GM12878 (cell line): ENCODE measurements at regions not wholly inside any gene's neighbourhood (a gene's known extent, or its start where the extent isn't known, plus 50 kb on each side); places are given as distances from the start of the nearest gene placed in this dataset.

ENCODE experiments used
- ATAC-seq: fragments of 200-7000 bp; cut with Tn5 transposase; 3 replicates; pipeline ENCODE4 v1.9.1; 2020; ENCODE audit warnings: mild to moderate bottlenecking, moderate library complexity
- BruUV-seq: library from RNA; stranded (reverse); fragments of 400-500 nt; replicated peaks from 2 replicates; lab custom pipeline; 2021; lab: Mats Ljungman, UMichigan
- CTCF ChIA-PET: fragments of 300-600 bp; sonication (Branson Sonifier 250); formaldehyde crosslinking; extraction: SDS; loops from one replicate; lab custom pipeline; 2021; ENCODE audit warnings: inconsistent platforms; lab: Yijun Ruan, JAX
- POLR2A ChIA-PET: fragments of 350-600 bp; formaldehyde crosslinking; extraction: SDS; loops from one replicate; lab custom pipeline; 2021; ENCODE audit warnings: inconsistent platforms; lab: Charles Lee
- RAD21 ChIA-PET: fragments of 300-600 bp; sonication (Branson Sonifier 250); formaldehyde crosslinking; loops from one replicate; lab custom pipeline; 2023; ENCODE audit warnings: antibody characterized with exemption; ENCODE audit not compliant: unreplicated experiment; lab: Charles Lee
- SMC1A ChIA-PET: fragments of 300-600 bp; sonication (Branson Sonifier 250); formaldehyde crosslinking; loops from one replicate; lab custom pipeline; 2023; ENCODE audit not compliant: unreplicated experiment, uncharacterized antibody; lab: Charles Lee
- DNase-seq: peaks from one replicate; pipeline ENCODE4 v3.0.0-alpha.2; 2011; ENCODE audit warnings: low read depth, low spot score
- FAIRE-seq: peaks from 3 replicates; lab custom pipeline; 2011; peaks lifted over from hg19 to GRCh38; lab: Jason Lieb, UNC
- H2AFZ ChIP-seq: 2 replicates; pipeline ENCODE4 v1.6.0; 2011; ENCODE audit warnings: low read depth, low read length, control low read depth; ENCODE audit not compliant: control insufficient read depth
- H3K27ac ChIP-seq: 2 replicates; pipeline ENCODE4 v1.5.1; 2011; ENCODE audit warnings: control low read depth; ENCODE audit not compliant: control insufficient read depth, insufficient read depth
- H3K27me3 ChIP-seq, 2 experiments: replicated peaks in 1 of 2; 2 replicates each; pipeline versions ENCODE4 v1.6.0 to v1.6.1; 2011; ENCODE audit warnings: low read length in 1 of 2; ENCODE audit not compliant: control insufficient read depth in 2 of 2, insufficient read depth in 2 of 2
- H3K36me3 ChIP-seq, 2 experiments: 2 replicates each; pipeline ENCODE4 v1.5.1; 2011; ENCODE audit warnings: low read length in 1 of 2; ENCODE audit not compliant: control insufficient read depth in 2 of 2, insufficient read depth in 2 of 2
- H3K4me1 ChIP-seq: 2 replicates; pipeline ENCODE4 v1.6.1; 2011; ENCODE audit warnings: mild to moderate bottlenecking, low read length, moderate library complexity, mixed read lengths; ENCODE audit not compliant: control insufficient read depth, insufficient read depth
- H3K4me2 ChIP-seq: 2 replicates; pipeline ENCODE4 v1.6.0; 2011; ENCODE audit warnings: control low read depth; ENCODE audit not compliant: control insufficient read depth, insufficient read depth
- H3K4me3 ChIP-seq: fragments of 200-600 bp; sonication (generic); 2 replicates; pipeline ENCODE4 v1.5.1; 2016
- H3K79me2 ChIP-seq: 2 replicates; pipeline ENCODE4 v1.6.0; 2011; ENCODE audit warnings: low read length; ENCODE audit not compliant: control insufficient read depth, insufficient read depth
- H3K9ac ChIP-seq: 2 replicates; pipeline ENCODE4 v1.8.0; 2011; ENCODE audit warnings: low read length, control low read depth, mixed read lengths; ENCODE audit not compliant: control insufficient read depth, insufficient read depth
- H3K9me3 ChIP-seq: replicated peaks from 3 replicates; pipeline ENCODE4 v1.5.1; 2011; ENCODE audit warnings: mild to moderate bottlenecking, low read length; ENCODE audit not compliant: control insufficient read depth, insufficient read depth
- H4K20me1 ChIP-seq: 2 replicates; pipeline ENCODE4 v1.6.0; 2011; ENCODE audit not compliant: control insufficient read depth, insufficient read depth
- ATF2 ChIP-seq: IDR thresholded peaks from 2 replicates; pipeline ENCODE4 v1.6.1; 2012; ENCODE audit warnings: low read length, inconsistent platforms
- BCL3 ChIP-seq: IDR thresholded peaks from 2 replicates; pipeline ENCODE4 v1.6.1; 2011; ENCODE audit warnings: borderline replicate concordance, low read depth, mild to moderate bottlenecking, moderate library complexity, low read length; ENCODE audit not compliant: insufficient read depth, poor library complexity, severe bottlenecking
- BCLAF1 ChIP-seq: fragments of 450-650 bp; IDR thresholded peaks from 2 replicates; pipeline ENCODE4 v1.6.1; 2017; ENCODE audit warnings: antibody characterized with exemption, mild to moderate bottlenecking, moderate library complexity
- CBX5 ChIP-seq: sonication (generic); IDR thresholded peaks from 2 replicates; pipeline ENCODE4 v1.6.1; 2016; ENCODE audit warnings: low read depth, moderate library complexity, mild to moderate bottlenecking, inconsistent platforms
- CTCF ChIP-seq, 3 experiments: IDR thresholded peaks in 2 of 3; conservative IDR thresholded peaks in 1 of 3; 2 replicates each; pipeline ENCODE4 v1.5.1; 2011; ENCODE audit warnings: low read depth in 3 of 3, low read length in 3 of 3, mild to moderate bottlenecking in 3 of 3, control low read depth in 2 of 3, moderate library complexity in 2 of 3, inconsistent platforms in 1 of 3, mixed read lengths in 1 of 3; ENCODE audit not compliant: control insufficient read depth in 2 of 3, insufficient read depth in 1 of 3; ENCODE audit errors: extremely low read depth in 1 of 3
- DPF2 ChIP-seq: fragments of 450-650 bp; IDR thresholded peaks from 2 replicates; pipeline ENCODE4 v1.6.1; 2017; ENCODE audit warnings: mild to moderate bottlenecking
- FOXM1 ChIP-seq: IDR thresholded peaks from 2 replicates; pipeline ENCODE4 v1.6.1; 2012; ENCODE audit warnings: low read depth, mild to moderate bottlenecking, inconsistent platforms, low read length, moderate library complexity
- HCFC1 ChIP-seq: fragments of 150-350 bp; IDR thresholded peaks from 2 replicates; pipeline ENCODE4 v1.6.1; 2014; ENCODE audit warnings: low read length
- IKZF1 ChIP-seq: fragments of 450-650 bp; conservative IDR thresholded peaks from 2 replicates; pipeline ENCODE4 v1.6.1; 2017; ENCODE audit warnings: antibody characterized with exemption, mild to moderate bottlenecking
- IKZF2 ChIP-seq, 2 experiments: fragments of 450-650 bp; IDR thresholded peaks; 2 replicates each; pipeline ENCODE4 v1.6.1; 2017; ENCODE audit warnings: mild to moderate bottlenecking in 2 of 2, moderate library complexity in 2 of 2
- JUNB ChIP-seq: IDR thresholded peaks from 2 replicates; pipeline ENCODE4 v1.6.1; 2016; ENCODE audit warnings: antibody characterized with exemption, mild to moderate bottlenecking
- MEF2B ChIP-seq: fragments of 450-650 bp; IDR thresholded peaks from 2 replicates; pipeline ENCODE4 v1.6.1; 2018; ENCODE audit warnings: mild to moderate bottlenecking, moderate library complexity; ENCODE audit not compliant: partially characterized antibody, poor library complexity, severe bottlenecking
- RAD21 ChIP-seq: IDR thresholded peaks from 2 replicates; pipeline ENCODE4 v1.6.1; 2011; ENCODE audit warnings: mild to moderate bottlenecking, low read depth, low read length, moderate library complexity; ENCODE audit not compliant: insufficient read depth
- SIN3A ChIP-seq: IDR thresholded peaks from 2 replicates; pipeline ENCODE4 v1.6.1; 2012; ENCODE audit warnings: low read depth, low read length, improper control_type of control experiment
- WGBS: methylation state at CpG from one replicate; pipeline ENCODE4 v1.1.6; 2016; ENCODE audit warnings: low lambda C conversion rate; ENCODE audit not compliant: insufficient replicate concordance, insufficient coverage; ENCODE audit errors: missing lambda C conversion rate; 5-methylcytosine and 5-hydroxymethylcytosine counted together
- in situ Hi-C: fragments of 300-500 bp; cut with MboI; formaldehyde crosslinking; loops from 9 replicates; pipeline ENCODE4 v1.14.3; 2018; ENCODE audit warnings: mixed read lengths
- intact Hi-C: fragments of 100-400 bp; cut with micrococcal nuclease; formaldehyde crosslinking; loops from one replicate; pipeline ENCODE4 v1.14.2; 2022; ENCODE audit not compliant: unreplicated experiment

GRCh38 chr2:64317707-64318475 lies 136.1 kb upstream of the LGALSL start:
- ATAC-seq (peak; percentile 74), FAIRE-seq (no peak), DNase-seq (no peak)
- no peaks in the 10 kb centered on the region for H3K27me3 ChIP-seq
- 0% methylated on average over 2 of the region's 2 CpGs for WGBS
- H3K4me1 ChIP-seq: peaks cover 13% of the 10 kb centered on the region
- no peaks in the 10 kb centered on the region for H4K20me1 ChIP-seq
- no peak overlapping the region; the same call in 1 of the 2 replicates for H3K4me2 ChIP-seq
- intact Hi-C loops (no loop called here), in situ Hi-C loops (no loop called here)
- peak overlapping the region; percentile 64 for H2AFZ ChIP-seq
- SMC1A ChIA-PET: interaction anchor here (0.6 to 3.5 kb wide), 46 partner anchors 9 to 734 kb away, joined by 3 to 63 read pairs (median 6); no protein-coding TSS in a partner anchor
- RAD21 ChIA-PET: interaction anchor here (0.7 to 4.2 kb wide), 24 partner anchors 9 to 620 kb away, joined by 3 to 83 read pairs (median 4); no protein-coding TSS in a partner anchor
- no peaks in the 10 kb centered on the region for H3K79me2 ChIP-seq
- POLR2A ChIA-PET: interaction anchor here (0.6 to 2.3 kb wide), 17 partner anchors 9 to 219 kb away, joined by 3 to 8 read pairs (median 4); no protein-coding TSS in a partner anchor
- H3K4me3 ChIP-seq: no peak overlapping the region
- BruUV-seq: no TSS peak
- H3K36me3 ChIP-seq: no peaks in the 10 kb centered on the region
- peak overlapping the region; percentile 38; the same call in 1 of the 2 replicates for H3K9ac ChIP-seq
- CTCF ChIA-PET: interaction anchor here (0.6 to 3.8 kb wide), 27 partner anchors 9 to 302 kb away, joined by 3 to 46 read pairs (median 4); no protein-coding TSS in a partner anchor
- H3K27ac ChIP-seq: peak overlapping the region; percentile 39; the same call in 1 of the 2 replicates
- H3K9me3 ChIP-seq: no peaks in the 10 kb centered on the region; the same call in 2 of the 3 replicates
- TF ChIP-seq SIN3A: no peak
- peak in 2 of 3 experiments; percentile 17 to 30; a peak in 1 of 6 replicates for TF ChIP-seq CTCF (IDR thresholded peaks at IDR 0.05 in 2 of 3, conservative IDR thresholded peaks at IDR 0.05 in 1 of 3; ENCODE audit: control insufficient read depth in 2 of 3, extremely low read depth in 1 of 3, insufficient read depth in 1 of 3, low read depth in 3 of 3, low read length in 3 of 3)
- no peak for TF ChIP-seq BCLAF1
- peak in 1 of 2 experiments; percentile 54; a peak in 2 of 4 replicates for TF ChIP-seq IKZF2 (IDR thresholded peaks at IDR 0.05)
- TF ChIP-seq FOXM1: 0 out of 2 replicates have a peak, but pooled peaks have one; percentile 20
- no peak for TF ChIP-seq HCFC1
- 0 out of 2 replicates have a peak, but pooled peaks have one; percentile 20 for TF ChIP-seq CBX5
- peak; percentile 51 for TF ChIP-seq JUNB
- TF ChIP-seq IKZF1: peak; percentile 40; the same call in 1 of the 2 replicates
- no peak for TF ChIP-seq BCL3
- peak; percentile 33; the same call in 1 of the 2 replicates for TF ChIP-seq DPF2
- peak; percentile 54 for TF ChIP-seq ATF2
- peak; percentile 85 for TF ChIP-seq MEF2B
- peak; percentile 49; the same call in 1 of the 2 replicates for TF ChIP-seq RAD21
